MG63 (cell line): ENCODE measurements at regions not wholly inside any gene's neighbourhood (a gene's known extent, or its start where the extent isn't known, plus 50 kb on each side); places are given as distances from the start of the nearest gene placed in this dataset.
"Not testable (repeated sequence)": the region's sequence is repeated elsewhere in the genome, so short reads cannot be mapped to it uniquely, and the experiment has no call there.

Experiments
- DNase-seq: peaks from one replicate; pipeline ENCODE4 v3.0.0-alpha.2; 2020
- H3K27me3 ChIP-seq: fragments of 250-450 bp; sonication (Bioruptor Pico); 2 replicates; pipeline ENCODE4 v1.5.1; 2020; ENCODE audit warnings: mild to moderate bottlenecking, moderate library complexity
- H3K36me3 ChIP-seq: fragments of 250-450 bp; sonication (Bioruptor Pico); 2 replicates; pipeline ENCODE4 v1.5.1; 2020; ENCODE audit warnings: mild to moderate bottlenecking, moderate library complexity
- H3K4me3 ChIP-seq: fragments of 250-450 bp; sonication (Bioruptor Pico); 2 replicates; pipeline ENCODE4 v1.5.1; 2020; ENCODE audit warnings: mild to moderate bottlenecking, moderate library complexity
- H3K9me3 ChIP-seq: fragments of 250-450 bp; sonication (Bioruptor Pico); 2 replicates; pipeline ENCODE4 v1.5.1; 2020; ENCODE audit warnings: mild to moderate bottlenecking, moderate library complexity

- no peak for DNase-seq
- H3K36me3 ChIP-seq, result no peaks in the 10 kb centered on the region
- H3K9me3 ChIP-seq, result no peaks in the 10 kb centered on the region
- no peak overlapping the region for H3K4me3 ChIP-seq
- no peaks in the 10 kb centered on the region for H3K27me3 ChIP-seq
Observed at GRCh38 chr3:33947272-33948195, 149.1 kb downstream of the PDCD6IP start.

- Histone ChIP-seq H3K9me3 (no peaks in the 10 kb centered on the region), H3K27me3 (no peaks in the 10 kb centered on the region), H3K36me3 (no peaks in the 10 kb centered on the region), H3K4me3 (no peak overlapping the region)
- DNase-seq, result no peak
Observed at GRCh38 chr3:33949074-33949473, 150.6 kb downstream of the PDCD6IP start.

GRCh38 chr3:33954956-33955355, 156.5 kb downstream of the PDCD6IP start:
- no peak overlapping the region for H3K4me3 ChIP-seq
- no peaks in the 10 kb centered on the region for H3K9me3 ChIP-seq
- H3K27me3 ChIP-seq, result no peaks in the 10 kb centered on the region
- DNase-seq, result no peak
- no peaks in the 10 kb centered on the region for H3K36me3 ChIP-seq

GRCh38 chr3:33956206-33956605, 157.8 kb downstream of the PDCD6IP start:
- no peak for DNase-seq
- no peaks in the 10 kb centered on the region for H3K9me3 ChIP-seq
- no peaks in the 10 kb centered on the region for H3K27me3 ChIP-seq
- H3K4me3 ChIP-seq, result no peak overlapping the region
- H3K36me3 ChIP-seq, result no peaks in the 10 kb centered on the region

GRCh38 chr3:33956776-33957175, 158.3 kb downstream of the PDCD6IP start:
- no peak for DNase-seq
- no peak overlapping the region for H3K4me3 ChIP-seq
- H3K36me3 ChIP-seq, result no peaks in the 10 kb centered on the region
- H3K9me3 ChIP-seq, result no peaks in the 10 kb centered on the region
- no peaks in the 10 kb centered on the region for H3K27me3 ChIP-seq

- Histone ChIP-seq H3K4me3 (no peak overlapping the region), H3K9me3 (no peaks in the 10 kb centered on the region), H3K36me3 (no peaks in the 10 kb centered on the region), H3K27me3 (no peaks in the 10 kb centered on the region)
- DNase-seq, result no peak
Observed at GRCh38 chr3:33957176-33957575, 158.7 kb downstream of the PDCD6IP start.

GRCh38 chr3:33958661-33959060, 160.2 kb downstream of the PDCD6IP start:
- Histone ChIP-seq H3K36me3 (no peaks in the 10 kb centered on the region), H3K27me3 (no peaks in the 10 kb centered on the region), H3K4me3 (no peak overlapping the region), H3K9me3 (no peaks in the 10 kb centered on the region)
- DNase-seq, result no peak

- Histone ChIP-seq H3K27me3 (no peaks in the 10 kb centered on the region), H3K36me3 (no peaks in the 10 kb centered on the region), H3K4me3 (no peak overlapping the region), H3K9me3 (no peaks in the 10 kb centered on the region)
- DNase-seq, result peak; percentile 14
Observed at GRCh38 chr3:33962396-33962795, 164.0 kb downstream of the PDCD6IP start.

- H3K36me3 ChIP-seq, DNase-seq, H3K9me3 ChIP-seq, H3K4me3 ChIP-seq, H3K27me3 ChIP-seq: not testable (repeated sequence)
Observed at GRCh38 chr3:33970180-33970579, 171.8 kb downstream of the PDCD6IP start.

- Histone ChIP-seq H3K27me3 (no peaks in the 10 kb centered on the region), H3K9me3 (no peaks in the 10 kb centered on the region), H3K36me3 (no peaks in the 10 kb centered on the region), H3K4me3 (no peak overlapping the region)
- DNase-seq, result no peak
Observed at GRCh38 chr3:33971055-33971454, 172.6 kb downstream of the PDCD6IP start.

- DNase-seq, result no peak
- Histone ChIP-seq H3K9me3 (no peaks in the 10 kb centered on the region), H3K4me3 (no peak overlapping the region), H3K36me3 (no peaks in the 10 kb centered on the region), H3K27me3 (no peaks in the 10 kb centered on the region)
Observed at GRCh38 chr3:33975463-33975862, 177.0 kb downstream of the PDCD6IP start.

- DNase-seq, result no peak
- H3K36me3 ChIP-seq, result no peaks in the 10 kb centered on the region
- no peaks in the 10 kb centered on the region for H3K9me3 ChIP-seq
- no peak overlapping the region for H3K4me3 ChIP-seq
- H3K27me3 ChIP-seq, result no peaks in the 10 kb centered on the region
Observed at GRCh38 chr3:33977227-33977626, 178.8 kb downstream of the PDCD6IP start.

- H3K27me3 ChIP-seq, result no peaks in the 10 kb centered on the region
- no peak overlapping the region for H3K4me3 ChIP-seq
- H3K9me3 ChIP-seq, result no peaks in the 10 kb centered on the region
- peak; percentile 57 for DNase-seq
- H3K36me3 ChIP-seq, result no peaks in the 10 kb centered on the region
Observed at GRCh38 chr3:33980252-33980651, 181.8 kb downstream of the PDCD6IP start.

- DNase-seq, result no peak
- no peaks in the 10 kb centered on the region for H3K36me3 ChIP-seq
- no peaks in the 10 kb centered on the region for H3K27me3 ChIP-seq
- no peak overlapping the region for H3K4me3 ChIP-seq
- no peaks in the 10 kb centered on the region for H3K9me3 ChIP-seq
Observed at GRCh38 chr3:33982269-33982798, 183.9 kb downstream of the PDCD6IP start.

GRCh38 chr3:33982949-33983348, 184.5 kb downstream of the PDCD6IP start:
- not testable (repeated sequence) for H3K36me3 ChIP-seq, DNase-seq, H3K4me3 ChIP-seq, H3K27me3 ChIP-seq, H3K9me3 ChIP-seq

GRCh38 chr3:33989229-33989628, 190.8 kb downstream of the PDCD6IP start:
- Histone ChIP-seq H3K4me3 (no peak overlapping the region), H3K9me3 (no peaks in the 10 kb centered on the region), H3K27me3 (no peaks in the 10 kb centered on the region), H3K36me3 (no peaks in the 10 kb centered on the region)
- no peak for DNase-seq

- H3K36me3 ChIP-seq, result no peaks in the 10 kb centered on the region
- H3K27me3 ChIP-seq, result no peaks in the 10 kb centered on the region
- no peak for DNase-seq
- no peaks in the 10 kb centered on the region for H3K9me3 ChIP-seq
- no peak overlapping the region for H3K4me3 ChIP-seq
Observed at GRCh38 chr3:33991673-33992072, 193.2 kb downstream of the PDCD6IP start.

GRCh38 chr3:33993631-33994030, 195.2 kb downstream of the PDCD6IP start:
- DNase-seq, result no peak
- Histone ChIP-seq H3K27me3 (no peaks in the 10 kb centered on the region), H3K36me3 (no peaks in the 10 kb centered on the region), H3K9me3 (no peaks in the 10 kb centered on the region), H3K4me3 (no peak overlapping the region)
